ENCODE measurements at regions not wholly inside any gene's neighbourhood (a gene's known extent, or its start where the extent isn't known, plus 50 kb on each side); places are given as distances from the start of the nearest gene placed in this dataset.

- DNase-seq (ENCODE audit: low read depth): no peak
- no peaks in the 10 kb centered on the region for H3K27me3 Mint-ChIP-seq (ENCODE audit: low read depth, unreplicated experiment)
- Histone ChIP-seq H3K79me2 (ENCODE audit: insufficient read depth, low read length) (no peaks in the 10 kb centered on the region), H3K4me1 (ENCODE audit: insufficient read depth, low read length) (no peaks in the 10 kb centered on the region), H4K20me1 (ENCODE audit: insufficient read depth, low read length) (no peaks in the 10 kb centered on the region), H3K9me3 (ENCODE audit: insufficient read depth, low read depth, low read length) (peaks cover 2% of the 10 kb centered on the region), H3K4me2 (ENCODE audit: low read length) (no peak overlapping the region), H3K27ac (ENCODE audit: low read depth, low read length) (no peak overlapping the region), H3K36me3 (ENCODE audit: insufficient read depth, low read length) (no peaks in the 10 kb centered on the region), H2AFZ (ENCODE audit: low read depth, low read length) (no peak overlapping the region), H3K4me3 (ENCODE audit: insufficient read depth, low read depth, low read length) (no peak overlapping the region), H3K27me3 (ENCODE audit: insufficient read depth, low read length) (no peaks in the 10 kb centered on the region), H3K9ac (ENCODE audit: low read length) (no peak overlapping the region)
- H3K27ac Mint-ChIP-seq (ENCODE audit: unreplicated experiment): no peak overlapping the region
- peaks cover 17% of the 10 kb centered on the region for H3K4me1 Mint-ChIP-seq (ENCODE audit: low read depth, unreplicated experiment)
- FAIRE-seq: peak; percentile 62
- H3K9me3 Mint-ChIP-seq (ENCODE audit: unreplicated experiment): peaks cover 8% of the 10 kb centered on the region
- TF ChIP-seq CTCF (IDR thresholded peaks at IDR 0.05; ENCODE audit: insufficient read depth, low read depth, low read length): no peak
- no peak for TF ChIP-seq EZH2 (IDR thresholded peaks at IDR 0.05; ENCODE audit: insufficient read depth, low read length)
- H3K36me3 Mint-ChIP-seq (ENCODE audit: low read depth, unreplicated experiment): peaks cover 2% of the 10 kb centered on the region
- H3K4me3 Mint-ChIP-seq (ENCODE audit: unreplicated experiment): no peak overlapping the region
These were observed 364.1 kb upstream of the E2F7 start for GRCh38 chr12:77429426-77429825.

- Histone ChIP-seq H3K27ac (ENCODE audit: low read depth, low read length) (no peak overlapping the region), H3K4me3 (ENCODE audit: insufficient read depth, low read depth, low read length) (no peak overlapping the region), H3K9me3 (ENCODE audit: insufficient read depth, low read depth, low read length) (peaks cover 2% of the 10 kb centered on the region), H3K4me1 (ENCODE audit: insufficient read depth, low read length) (no peaks in the 10 kb centered on the region), H3K36me3 (ENCODE audit: insufficient read depth, low read length) (no peaks in the 10 kb centered on the region), H3K79me2 (ENCODE audit: insufficient read depth, low read length) (no peaks in the 10 kb centered on the region), H2AFZ (ENCODE audit: low read depth, low read length) (no peak overlapping the region), H3K27me3 (ENCODE audit: insufficient read depth, low read length) (no peaks in the 10 kb centered on the region), H4K20me1 (ENCODE audit: insufficient read depth, low read length) (no peaks in the 10 kb centered on the region), H3K4me2 (ENCODE audit: low read length) (no peak overlapping the region), H3K9ac (ENCODE audit: low read length) (no peak overlapping the region)
- H3K9me3 Mint-ChIP-seq (ENCODE audit: unreplicated experiment): peaks cover 9% of the 10 kb centered on the region
- DNase-seq (ENCODE audit: low read depth) (no peak), FAIRE-seq (no peak)
- no peak overlapping the region for H3K4me3 Mint-ChIP-seq (ENCODE audit: unreplicated experiment)
- H3K4me1 Mint-ChIP-seq (ENCODE audit: low read depth, unreplicated experiment): no peaks in the 10 kb centered on the region
- H3K36me3 Mint-ChIP-seq (ENCODE audit: low read depth, unreplicated experiment): no peaks in the 10 kb centered on the region
- H3K27ac Mint-ChIP-seq (ENCODE audit: unreplicated experiment): no peak overlapping the region
- no peaks in the 10 kb centered on the region for H3K27me3 Mint-ChIP-seq (ENCODE audit: low read depth, unreplicated experiment)
- TF ChIP-seq CTCF (IDR thresholded peaks at IDR 0.05; ENCODE audit: insufficient read depth, low read depth, low read length) (no peak), EZH2 (IDR thresholded peaks at IDR 0.05; ENCODE audit: insufficient read depth, low read length) (no peak)
These were observed 355.8 kb upstream of the E2F7 start for GRCh38 chr12:77421152-77421551.

- TF ChIP-seq EZH2 (IDR thresholded peaks at IDR 0.05; ENCODE audit: insufficient read depth, low read length) (no peak), CTCF (IDR thresholded peaks at IDR 0.05; ENCODE audit: insufficient read depth, low read depth, low read length) (no peak)
- Histone ChIP-seq H3K4me2 (ENCODE audit: low read length) (no peak overlapping the region), H3K27me3 (ENCODE audit: insufficient read depth, low read length) (no peaks in the 10 kb centered on the region), H3K27ac (ENCODE audit: low read depth, low read length) (no peak overlapping the region), H3K4me1 (ENCODE audit: insufficient read depth, low read length) (no peaks in the 10 kb centered on the region), H3K4me3 (ENCODE audit: insufficient read depth, low read depth, low read length) (no peak overlapping the region), H3K79me2 (ENCODE audit: insufficient read depth, low read length) (no peaks in the 10 kb centered on the region), H3K9me3 (ENCODE audit: insufficient read depth, low read depth, low read length) (no peaks in the 10 kb centered on the region), H3K9ac (ENCODE audit: low read length) (no peak overlapping the region), H2AFZ (ENCODE audit: low read depth, low read length) (no peak overlapping the region), H4K20me1 (ENCODE audit: insufficient read depth, low read length) (no peaks in the 10 kb centered on the region), H3K36me3 (ENCODE audit: insufficient read depth, low read length) (no peaks in the 10 kb centered on the region)
- Mint-ChIP-seq H3K4me3 (ENCODE audit: unreplicated experiment) (no peak overlapping the region), H3K27ac (ENCODE audit: unreplicated experiment) (no peak overlapping the region), H3K9me3 (ENCODE audit: unreplicated experiment) (no peaks in the 10 kb centered on the region), H3K4me1 (ENCODE audit: low read depth, unreplicated experiment) (peaks cover 18% of the 10 kb centered on the region), H3K36me3 (ENCODE audit: low read depth, unreplicated experiment) (no peaks in the 10 kb centered on the region), H3K27me3 (ENCODE audit: low read depth, unreplicated experiment) (no peaks in the 10 kb centered on the region)
- FAIRE-seq (no peak), DNase-seq (ENCODE audit: low read depth) (no peak)
These were observed 344.2 kb upstream of the E2F7 start for GRCh38 chr12:77409551-77409950.

Data from astrocyte (in vitro differentiated cells and primary cell).